HG03045 (cell line): ENCODE measurements at regions not wholly inside any gene's neighbourhood (a gene's known extent, or its start where the extent isn't known, plus 50 kb on each side); places are given as distances from the start of the nearest gene placed in this dataset.

Source experiments
- ATAC-seq: cut with Tn5 transposase; IDR thresholded peaks from one replicate; pipeline ENCODE4 v1.9.1; 2021; ENCODE audit warnings: mild to moderate bottlenecking, moderate library complexity; ENCODE audit not compliant: unreplicated experiment

- ATAC-seq: no peak
These were observed 311.0 kb downstream of the NSG2 start for GRCh38 chr5:174356536-174356935.

- ATAC-seq: no peak
These were observed 312.8 kb downstream of the NSG2 start for GRCh38 chr5:174358276-174358675.

DNA sequence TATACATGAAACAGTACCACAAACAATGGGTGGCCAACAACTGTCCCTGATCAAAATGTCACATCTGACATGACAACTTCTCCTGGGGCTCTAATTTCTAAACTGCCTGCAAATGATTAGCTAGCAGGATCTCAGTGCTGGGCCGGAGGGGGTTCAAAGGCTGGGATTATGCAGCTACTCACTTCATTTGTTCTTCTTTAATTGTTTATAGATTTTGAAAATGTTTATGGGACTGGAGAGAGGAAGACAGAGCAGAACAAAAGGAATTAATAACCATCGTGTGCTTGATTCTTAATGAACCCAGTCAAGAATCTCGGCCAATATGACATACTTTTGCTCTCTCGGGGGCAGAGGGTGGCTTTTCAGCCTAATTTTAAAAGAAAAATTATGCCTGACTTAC is 313.6 kb downstream of the NSG2 start:
- no peak for ATAC-seq

DNA sequence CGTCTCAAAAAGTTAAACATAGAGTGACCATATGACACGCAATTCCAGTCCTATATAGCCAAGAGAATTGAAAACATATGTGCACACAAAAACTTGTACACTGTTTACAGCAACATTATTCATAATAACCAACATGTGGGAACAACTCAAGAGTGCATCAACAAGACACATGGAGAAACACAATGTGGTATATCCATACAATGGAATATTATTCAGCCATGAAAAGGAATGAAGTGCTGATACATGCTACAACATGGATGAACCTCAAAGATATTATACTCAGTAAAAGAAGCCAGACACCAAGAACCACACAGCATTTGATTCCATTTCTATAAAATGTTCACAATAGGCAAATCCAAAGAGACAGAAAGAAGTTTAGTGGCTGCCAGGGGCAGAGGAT is 317.0 kb downstream of the NSG2 start:
- no peak for ATAC-seq

DNA sequence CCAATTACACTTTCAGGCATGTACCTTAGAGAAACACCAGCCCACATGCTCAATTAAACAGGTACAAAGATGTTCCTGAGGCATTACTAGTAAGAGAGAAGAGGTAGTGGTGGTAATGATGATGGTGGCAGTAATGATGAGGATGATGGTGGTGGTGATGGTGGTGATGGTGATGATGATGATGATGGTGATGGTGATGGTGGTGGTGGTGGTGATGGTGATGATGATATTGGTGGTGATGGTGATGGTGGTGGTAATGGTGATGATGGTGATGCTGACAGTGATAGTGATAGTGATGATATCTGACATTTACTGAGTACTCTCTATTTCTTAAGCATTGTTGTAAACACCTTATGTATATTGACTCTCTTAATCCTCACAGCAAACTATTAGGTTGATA is 318.4 kb downstream of the NSG2 start:
- no peak for ATAC-seq

- no peak for ATAC-seq
These were observed 319.2 kb downstream of the NSG2 start for GRCh38 chr5:174364676-174365075.

- ATAC-seq: no peak
These were observed 326.1 kb downstream of the NSG2 start for GRCh38 chr5:174371600-174372094.

DNA sequence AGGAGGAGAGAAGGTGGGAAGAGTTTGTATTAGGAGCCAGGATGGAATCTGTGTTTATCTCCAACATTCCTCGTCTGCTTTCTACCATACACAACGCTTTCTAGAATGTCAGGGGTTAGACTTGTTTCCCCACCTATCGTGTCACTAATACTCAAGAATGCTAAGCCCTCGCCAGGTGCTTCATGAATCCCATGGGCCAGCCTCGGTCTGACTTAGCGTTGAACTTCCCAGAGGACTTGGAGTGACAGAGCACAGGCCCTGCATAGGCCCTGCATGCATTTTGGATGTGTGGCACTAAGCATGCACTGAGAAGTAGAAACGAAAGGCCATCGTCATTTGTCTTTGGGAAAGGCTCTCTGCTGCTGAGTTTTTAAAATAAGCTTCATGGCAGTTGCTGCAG is 328.7 kb downstream of the NSG2 start:
- no peak for ATAC-seq

- ATAC-seq: no peak
These were observed 330.6 kb downstream of the NSG2 start for GRCh38 chr5:174376056-174376455.

DNA sequence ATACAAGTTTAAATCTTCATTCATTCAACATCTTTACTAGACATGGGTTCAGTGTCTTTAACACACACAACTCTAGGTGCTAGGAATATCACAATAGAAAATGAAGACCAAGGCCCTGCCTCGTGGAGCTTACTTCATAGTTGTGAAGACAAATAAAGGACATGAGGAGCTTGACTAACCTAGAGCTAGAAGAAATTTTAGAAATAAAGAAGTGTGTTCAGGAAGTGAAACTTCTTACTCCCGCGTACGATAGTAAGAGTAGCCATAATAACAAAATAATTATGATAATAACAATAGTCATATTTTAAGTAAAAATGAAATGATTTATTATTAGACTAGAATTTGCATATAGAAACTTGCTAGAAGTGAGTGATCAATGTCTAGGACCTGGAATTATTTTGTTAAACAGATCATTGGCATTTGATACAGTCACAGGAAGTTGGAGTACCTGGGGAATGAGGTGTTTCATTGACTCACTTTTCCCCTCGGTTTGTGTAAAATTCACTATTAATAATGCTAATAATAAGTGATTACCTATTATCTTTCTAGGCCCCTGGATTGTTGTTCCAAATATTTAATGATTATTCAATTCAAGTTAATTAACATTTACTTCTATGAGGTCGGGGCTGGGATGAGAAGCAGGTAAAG is 331.3 kb downstream of the NSG2 start:
- no peak for ATAC-seq

GRCh38 chr5:174378121-174378874 is 332.8 kb downstream of the NSG2 start:
- no peak for ATAC-seq

DNA sequence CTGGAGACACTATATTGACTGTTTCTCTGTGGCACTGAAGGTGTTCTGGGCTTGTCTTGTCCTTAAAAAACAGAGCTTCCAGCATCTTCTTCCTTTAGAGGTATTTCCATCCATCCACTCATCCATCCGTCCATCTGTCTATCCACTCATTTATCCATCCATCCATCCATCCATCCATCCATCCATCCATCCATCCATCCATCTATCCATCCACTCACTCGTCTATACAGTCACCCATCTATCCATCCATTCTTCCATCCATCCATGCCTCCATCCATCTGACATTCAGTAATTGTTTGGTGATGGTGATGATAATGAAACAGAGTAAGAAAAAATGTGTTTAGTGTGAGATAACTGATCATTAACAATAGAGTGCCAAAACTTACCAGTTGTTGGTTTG is 334.8 kb downstream of the NSG2 start:
- no peak for ATAC-seq

DNA sequence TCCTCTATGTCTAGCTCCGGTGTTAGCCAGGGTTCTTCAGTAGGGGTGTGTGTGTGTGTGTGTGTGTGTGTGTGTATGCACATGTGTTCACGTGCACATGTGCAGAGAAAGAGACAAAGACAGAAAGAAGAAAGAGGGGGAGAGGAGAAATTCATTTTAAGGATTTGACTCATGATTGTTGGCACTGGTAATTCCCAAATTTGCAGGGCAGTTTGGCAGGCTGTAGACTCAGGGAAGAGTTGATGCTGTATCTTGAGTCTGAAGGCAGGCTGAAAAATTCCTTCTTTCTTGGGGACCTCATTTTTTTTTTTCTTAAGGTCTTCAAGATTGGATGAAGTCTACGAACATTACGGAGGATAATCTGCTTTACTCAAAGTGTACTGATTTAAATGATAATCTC is 335.7 kb downstream of the NSG2 start:
- no peak for ATAC-seq

DNA sequence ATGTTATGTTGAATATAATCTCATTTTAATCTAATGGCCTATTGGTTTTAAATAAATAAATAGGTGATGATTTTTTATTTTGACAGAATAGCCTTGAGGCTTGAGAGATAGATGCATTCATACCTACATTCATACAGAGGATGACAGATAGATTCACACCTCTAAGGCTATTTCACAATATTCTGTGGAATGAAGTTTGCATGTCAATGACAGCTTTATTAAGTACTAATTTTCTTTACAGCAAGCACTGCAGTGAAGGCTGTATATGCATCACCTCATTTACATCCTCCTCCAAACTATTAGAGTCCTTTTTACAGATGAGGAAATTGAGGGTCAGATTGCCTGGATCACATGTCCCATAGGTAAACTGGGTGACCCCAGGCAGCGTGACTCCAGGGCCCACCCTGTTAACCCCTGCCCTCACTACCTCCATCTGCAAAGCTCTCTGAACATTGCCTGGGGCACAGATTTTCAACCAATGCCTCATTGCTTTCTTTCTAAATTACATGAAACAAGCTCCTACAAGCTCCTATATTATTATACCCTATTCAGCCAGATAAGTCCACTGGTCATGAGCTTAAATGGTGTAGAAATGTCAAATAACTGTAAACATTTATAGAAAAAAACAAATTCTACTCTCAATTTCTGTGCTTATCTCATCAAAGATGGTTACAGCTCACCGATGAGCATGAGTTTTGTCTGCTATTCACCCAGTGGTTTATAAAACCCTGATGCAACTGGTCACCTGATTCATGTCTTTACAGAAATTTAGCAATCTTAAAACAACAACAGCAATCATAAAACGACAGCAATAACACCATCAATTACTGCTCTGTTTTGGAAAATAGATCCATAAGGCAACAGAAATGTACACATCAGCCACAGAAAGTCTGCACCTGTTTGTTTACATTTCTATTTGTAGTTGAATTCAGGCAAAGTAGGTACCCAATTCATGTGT is 338.0 kb downstream of the NSG2 start:
- no peak for ATAC-seq

GRCh38 chr5:174384509-174384947 is 339.0 kb downstream of the NSG2 start:
- no peak for ATAC-seq

GRCh38 chr5:174386306-174386705 is 338.1 kb upstream of the MSX2 start:
- ATAC-seq: no peak

GRCh38 chr5:174386846-174387245 is 337.5 kb upstream of the MSX2 start:
- no peak for ATAC-seq

- ATAC-seq: no peak
These were observed 336.9 kb upstream of the MSX2 start for GRCh38 chr5:174387448-174387847.

- no peak for ATAC-seq
These were observed 331.5 kb upstream of the MSX2 start for GRCh38 chr5:174392892-174393291.

- ATAC-seq: no peak
These were observed 327.8 kb upstream of the MSX2 start for GRCh38 chr5:174396541-174396940.

DNA sequence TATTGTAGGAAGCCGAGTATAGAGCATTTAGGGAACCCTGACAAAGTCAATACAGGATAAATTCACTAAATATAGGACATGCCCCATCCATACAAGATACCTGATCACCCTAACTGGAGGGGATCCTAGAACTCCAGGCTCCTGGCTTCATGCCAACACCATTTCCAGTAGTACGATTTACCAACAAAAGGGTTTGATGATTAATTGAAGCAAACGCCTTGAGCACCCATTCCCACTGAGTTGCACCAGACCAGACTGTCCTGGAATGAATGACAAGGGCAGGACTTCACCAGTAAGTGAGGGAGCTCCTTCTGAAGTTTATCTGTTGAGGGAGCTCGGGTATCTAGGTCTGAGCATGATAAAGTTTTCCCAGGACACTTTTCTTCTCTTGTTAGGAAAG is 327.2 kb upstream of the MSX2 start:
- no peak for ATAC-seq
